ENCODE measurements at regions not wholly inside any gene's neighbourhood (a gene's known extent, or its start where the extent isn't known, plus 50 kb on each side); places are given as distances from the start of the nearest gene placed in this dataset.

GRCh38 chr6:24043848-24044247 lies 82.2 kb upstream of the NRSN1 start:
- TF ChIP-seq, protein P1, sequence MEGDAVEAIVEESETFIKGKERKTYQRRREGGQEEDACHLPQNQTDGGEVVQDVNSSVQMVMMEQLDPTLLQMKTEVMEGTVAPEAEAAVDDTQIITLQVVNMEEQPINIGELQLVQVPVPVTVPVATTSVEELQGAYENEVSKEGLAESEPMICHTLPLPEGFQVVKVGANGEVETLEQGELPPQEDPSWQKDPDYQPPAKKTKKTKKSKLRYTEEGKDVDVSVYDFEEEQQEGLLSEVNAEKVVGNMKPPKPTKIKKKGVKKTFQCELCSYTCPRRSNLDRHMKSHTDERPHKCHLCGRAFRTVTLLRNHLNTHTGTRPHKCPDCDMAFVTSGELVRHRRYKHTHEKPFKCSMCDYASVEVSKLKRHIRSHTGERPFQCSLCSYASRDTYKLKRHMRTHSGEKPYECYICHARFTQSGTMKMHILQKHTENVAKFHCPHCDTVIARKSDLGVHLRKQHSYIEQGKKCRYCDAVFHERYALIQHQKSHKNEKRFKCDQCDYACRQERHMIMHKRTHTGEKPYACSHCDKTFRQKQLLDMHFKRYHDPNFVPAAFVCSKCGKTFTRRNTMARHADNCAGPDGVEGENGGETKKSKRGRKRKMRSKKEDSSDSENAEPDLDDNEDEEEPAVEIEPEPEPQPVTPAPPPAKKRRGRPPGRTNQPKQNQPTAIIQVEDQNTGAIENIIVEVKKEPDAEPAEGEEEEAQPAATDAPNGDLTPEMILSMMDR (IDR thresholded peaks at IDR 0.05; ENCODE audit: poor library complexity) = no peak
- TF ChIP-seq EZH2phosphoT487 (IDR thresholded peaks at IDR 0.05; ENCODE audit: low read depth, severe bottlenecking, unreplicated experiment) = no peak
- TF ChIP-seq EZH2 (IDR thresholded peaks at IDR 0.05; ENCODE audit: borderline replicate concordance) = no peak
- H3K4me3 ChIP-seq = no peak overlapping the region
- no peaks in the 10 kb centered on the region for H4K20me1 ChIP-seq (ENCODE audit: insufficient read depth, poor library complexity, severe bottlenecking)
- no peaks in the 10 kb centered on the region for H3K79me2 ChIP-seq
- H3K9me3 ChIP-seq (ENCODE audit: low read depth) = no peaks in the 10 kb centered on the region
- H2AFZ ChIP-seq = no peak overlapping the region
- H3K36me3 ChIP-seq (replicated peaks; ENCODE audit: insufficient read depth, low read depth) = no peaks in the 10 kb centered on the region
- no peak overlapping the region for H3K4me2 ChIP-seq
- no peaks in the 10 kb centered on the region for H3K9me2 ChIP-seq (replicated peaks; ENCODE audit: insufficient read depth)
- no peaks in the 10 kb centered on the region for H3K27me3 ChIP-seq
- H3K27ac ChIP-seq = no peak overlapping the region
- no peak for DNase-seq (ENCODE audit: low spot score)
- no peaks in the 10 kb centered on the region for H3K4me1 ChIP-seq (ENCODE audit: insufficient read depth)
- WGBS (ENCODE audit: low lambda C conversion rate, missing lambda C conversion rate) = 93% methylated on average over 2 of the region's 2 CpGs

DNA sequence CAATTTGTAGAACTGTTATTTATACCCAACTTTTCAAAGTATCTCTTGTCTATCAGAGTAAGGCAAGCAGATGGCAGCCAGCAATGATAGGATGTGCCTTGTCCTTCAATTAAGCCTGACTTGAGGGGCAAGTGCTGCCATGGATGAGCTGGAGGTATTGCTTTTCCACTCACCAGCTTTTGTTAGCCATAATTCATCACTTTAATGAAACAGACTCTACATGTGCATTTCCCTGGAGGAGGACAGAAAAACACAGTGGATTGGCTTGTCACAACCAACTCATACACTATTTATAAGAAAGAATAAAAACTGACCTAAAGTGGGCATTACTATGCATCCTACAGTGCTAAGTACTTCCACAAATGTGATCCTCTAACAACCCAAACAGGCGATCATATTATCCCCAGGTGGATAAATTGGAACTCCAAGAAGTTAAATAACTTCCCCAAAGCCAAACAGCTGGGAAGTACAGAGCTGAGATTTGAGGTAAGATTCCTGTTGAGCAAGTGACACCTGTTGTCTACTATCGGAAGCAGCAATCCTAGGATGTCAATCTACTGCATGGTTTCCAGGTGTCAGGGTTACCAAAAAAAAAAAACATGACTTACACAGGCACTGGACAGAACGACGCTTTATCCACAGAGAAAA lies 73.9 kb upstream of the NRSN1 start:
- no peak overlapping the region for H3K27ac ChIP-seq
- no peak overlapping the region for H3K4me2 ChIP-seq
- no peaks in the 10 kb centered on the region for H3K27me3 ChIP-seq
- no peaks in the 10 kb centered on the region for H3K36me3 ChIP-seq (replicated peaks; ENCODE audit: insufficient read depth, low read depth)
- H2AFZ ChIP-seq = no peak overlapping the region
- H3K9me2 ChIP-seq (replicated peaks; ENCODE audit: insufficient read depth) = no peaks in the 10 kb centered on the region
- H3K4me3 ChIP-seq = no peak overlapping the region
- H3K9me3 ChIP-seq (ENCODE audit: low read depth) = no peaks in the 10 kb centered on the region
- TF ChIP-seq EZH2phosphoT487 (IDR thresholded peaks at IDR 0.05; ENCODE audit: low read depth, severe bottlenecking, unreplicated experiment) = no peak
- TF ChIP-seq, protein P1 (IDR thresholded peaks at IDR 0.05; ENCODE audit: poor library complexity) = no peak
- no peaks in the 10 kb centered on the region for H3K4me1 ChIP-seq (ENCODE audit: insufficient read depth)
- 79% methylated on average over 4 of the region's 4 CpGs for WGBS (ENCODE audit: low lambda C conversion rate, missing lambda C conversion rate)
- no peaks in the 10 kb centered on the region for H4K20me1 ChIP-seq (ENCODE audit: insufficient read depth, poor library complexity, severe bottlenecking)
- H3K79me2 ChIP-seq = no peaks in the 10 kb centered on the region
- DNase-seq (ENCODE audit: low spot score) = no peak

DNA sequence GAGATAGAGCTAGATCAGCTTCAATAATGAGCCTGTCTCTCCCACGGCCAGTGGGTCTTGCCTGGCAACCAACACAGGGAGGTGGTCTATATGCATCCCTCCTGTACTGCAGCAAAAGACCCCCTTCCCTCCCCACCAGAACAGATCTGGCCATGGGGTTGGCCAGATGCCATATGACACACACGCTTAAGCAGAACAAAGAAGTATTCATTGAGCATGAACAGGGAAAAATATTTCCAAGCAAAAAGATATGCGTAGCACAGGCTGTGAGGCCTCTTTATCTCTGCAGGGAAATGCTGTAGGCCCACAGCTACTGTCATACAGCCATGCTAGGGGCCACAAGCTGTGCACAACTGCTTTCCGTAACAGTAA lies 73.4 kb upstream of the NRSN1 start:
- TF ChIP-seq EZH2phosphoT487 (IDR thresholded peaks at IDR 0.05; ENCODE audit: low read depth, severe bottlenecking, unreplicated experiment) (no peak), EZH2 (IDR thresholded peaks at IDR 0.05; ENCODE audit: borderline replicate concordance) (no peak)
- TF ChIP-seq, protein P1 (IDR thresholded peaks at IDR 0.05; ENCODE audit: poor library complexity) = no peak
- H3K79me2 ChIP-seq = no peaks in the 10 kb centered on the region
- H3K9me3 ChIP-seq (ENCODE audit: low read depth) = no peaks in the 10 kb centered on the region
- peak; percentile 5 for DNase-seq (ENCODE audit: low spot score)
- H3K27me3 ChIP-seq = no peaks in the 10 kb centered on the region
- H3K36me3 ChIP-seq (replicated peaks; ENCODE audit: insufficient read depth, low read depth) = no peaks in the 10 kb centered on the region
- H2AFZ ChIP-seq = no peak overlapping the region
- H3K27ac ChIP-seq = no peak overlapping the region
- no peaks in the 10 kb centered on the region for H3K9me2 ChIP-seq (replicated peaks; ENCODE audit: insufficient read depth)
- no peaks in the 10 kb centered on the region for H3K4me1 ChIP-seq (ENCODE audit: insufficient read depth)
- no peak overlapping the region for H3K4me2 ChIP-seq
- no peaks in the 10 kb centered on the region for H4K20me1 ChIP-seq (ENCODE audit: insufficient read depth, poor library complexity, severe bottlenecking)
- no peak overlapping the region for H3K4me3 ChIP-seq
- WGBS (ENCODE audit: low lambda C conversion rate, missing lambda C conversion rate) = 76% methylated on average over 4 of the region's 4 CpGs

GRCh38 chr6:24053057-24053456 lies 73.0 kb upstream of the NRSN1 start:
- DNase-seq (ENCODE audit: low spot score) = no peak
- TF ChIP-seq EZH2phosphoT487 (IDR thresholded peaks at IDR 0.05; ENCODE audit: low read depth, severe bottlenecking, unreplicated experiment) (no peak), EZH2 (IDR thresholded peaks at IDR 0.05; ENCODE audit: borderline replicate concordance) (no peak)
- TF ChIP-seq, protein P1 (IDR thresholded peaks at IDR 0.05; ENCODE audit: poor library complexity) = no peak
- Histone ChIP-seq H4K20me1 (ENCODE audit: insufficient read depth, poor library complexity, severe bottlenecking) (no peaks in the 10 kb centered on the region), H3K9me2 (replicated peaks; ENCODE audit: insufficient read depth) (no peaks in the 10 kb centered on the region), H3K36me3 (replicated peaks; ENCODE audit: insufficient read depth, low read depth) (no peaks in the 10 kb centered on the region), H2AFZ (no peak overlapping the region), H3K4me2 (no peak overlapping the region), H3K79me2 (no peaks in the 10 kb centered on the region), H3K9me3 (ENCODE audit: low read depth) (no peaks in the 10 kb centered on the region), H3K27me3 (no peaks in the 10 kb centered on the region), H3K4me3 (no peak overlapping the region), H3K4me1 (ENCODE audit: insufficient read depth) (no peaks in the 10 kb centered on the region), H3K27ac (no peak overlapping the region)
- WGBS (ENCODE audit: low lambda C conversion rate, missing lambda C conversion rate) = 41% methylated on average over 1 of the region's 1 CpG
